ENCODE measurements at regions not wholly inside any gene's neighbourhood (a gene's known extent, or its start where the extent isn't known, plus 50 kb on each side); places are given as distances from the start of the nearest gene placed in this dataset.

- no peaks in the 10 kb centered on the region for H3K27me3 ChIP-seq (ENCODE audit: control insufficient read depth, insufficient read depth, low read length)
- no peaks in the 10 kb centered on the region for H3K9me3 ChIP-seq (ENCODE audit: control insufficient read depth in 2 of 2, low read length in 2 of 2)
- DNase-seq (no peak), ATAC-seq (ENCODE audit: low read depth in 2 of 2) (no peak)
- Mint-ChIP-seq H3K9me3 (peaks cover 2 to 21% (median 8%) of the 10 kb centered on the region in 7 donors), H3K4me3 (no peak overlapping the region), H3K36me3 (no peaks in the 10 kb centered on the region), H3K27ac (no peak overlapping the region), H3K27me3 (no peaks in the 10 kb centered on the region), H3K4me1 (no peaks in the 10 kb centered on the region)
- H3K36me3 ChIP-seq (ENCODE audit: control insufficient read depth, insufficient read depth, low read length) = no peaks in the 10 kb centered on the region
- no peak overlapping the region for H3K4me3 ChIP-seq (ENCODE audit: low read depth, low read length)
- no peak overlapping the region for H3K27ac ChIP-seq (ENCODE audit: insufficient read depth, low read length, poor library complexity, severe bottlenecking)
- H3K4me1 ChIP-seq (ENCODE audit: control insufficient read depth, insufficient read depth, low read length, poor library complexity, severe bottlenecking) = no peaks in the 10 kb centered on the region
Measured at GRCh38 chr14:82116721-82117120, 583.1 kb upstream of the SEL1L start.

DNA sequence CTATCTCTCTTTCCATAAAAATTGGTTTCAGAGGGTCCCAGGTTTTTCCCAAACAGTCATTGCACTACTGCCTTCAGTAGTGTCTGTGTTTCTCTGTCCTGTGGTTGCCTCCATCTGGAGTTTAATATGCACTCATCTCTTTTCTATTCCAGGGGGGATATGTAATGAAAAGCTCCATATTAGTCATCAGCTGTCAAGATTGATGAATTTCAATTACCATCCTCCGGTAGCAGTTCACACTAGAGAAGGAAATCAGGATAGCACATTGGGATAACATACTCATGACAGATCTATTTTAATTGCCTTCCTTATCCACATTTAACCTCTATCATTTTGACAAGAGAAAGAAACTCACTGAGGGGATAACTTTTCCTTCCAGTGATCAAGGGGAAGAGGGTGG lies 589.0 kb upstream of the SEL1L start:
- H3K9me3 ChIP-seq (ENCODE audit: control insufficient read depth in 2 of 2, low read length in 2 of 2) = peaks cover 0 to 2% of the 10 kb centered on the region in 2 experiments
- no peaks in the 10 kb centered on the region for H3K36me3 ChIP-seq (ENCODE audit: control insufficient read depth, insufficient read depth, low read length)
- H3K27me3 Mint-ChIP-seq = no peaks in the 10 kb centered on the region
- H3K4me3 ChIP-seq (ENCODE audit: low read depth, low read length) = no peak overlapping the region
- H3K27me3 ChIP-seq (ENCODE audit: control insufficient read depth, insufficient read depth, low read length) = no peaks in the 10 kb centered on the region
- DNase-seq (no peak), ATAC-seq (ENCODE audit: low read depth in 2 of 2) (no peak)
- H3K4me3 Mint-ChIP-seq = no peak overlapping the region
- H3K4me1 ChIP-seq (ENCODE audit: control insufficient read depth, insufficient read depth, low read length, poor library complexity, severe bottlenecking) = no peaks in the 10 kb centered on the region
- no peak overlapping the region for H3K27ac ChIP-seq (ENCODE audit: insufficient read depth, low read length, poor library complexity, severe bottlenecking)
- H3K4me1 Mint-ChIP-seq = no peaks in the 10 kb centered on the region
- H3K27ac Mint-ChIP-seq = no peak overlapping the region
- H3K36me3 Mint-ChIP-seq = no peaks in the 10 kb centered on the region
- peaks cover 3 to 17% (median 7%) of the 10 kb centered on the region in 7 donors for H3K9me3 Mint-ChIP-seq

DNA sequence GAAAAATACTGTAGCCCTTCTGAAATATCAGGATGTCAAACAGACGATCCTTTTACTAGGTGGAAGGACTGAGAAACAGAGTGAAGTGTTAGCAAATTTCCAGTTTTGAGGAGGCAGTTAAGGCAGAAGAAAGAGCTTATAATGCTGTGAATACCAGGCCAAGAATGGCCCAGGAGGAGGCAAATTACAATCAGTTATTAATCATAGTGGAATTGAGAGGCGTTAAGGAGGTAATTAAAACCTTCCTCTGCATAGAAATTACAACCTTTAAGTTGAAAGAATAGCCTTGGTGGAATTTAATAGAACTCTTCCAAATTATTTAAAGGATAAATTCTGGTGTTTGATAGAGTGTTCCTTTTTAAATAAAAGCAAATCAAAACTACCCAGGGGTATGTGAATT lies 590.9 kb upstream of the SEL1L start:
- H3K27ac ChIP-seq (ENCODE audit: insufficient read depth, low read length, poor library complexity, severe bottlenecking) = no peak overlapping the region
- no peak for DNase-seq
- H3K36me3 ChIP-seq (ENCODE audit: control insufficient read depth, insufficient read depth, low read length) = no peaks in the 10 kb centered on the region
- no peaks in the 10 kb centered on the region for H3K4me1 ChIP-seq (ENCODE audit: control insufficient read depth, insufficient read depth, low read length, poor library complexity, severe bottlenecking)
- no peak for ATAC-seq (ENCODE audit: low read depth in 2 of 2)
- peaks cover 0 to 2% of the 10 kb centered on the region in 2 experiments for H3K9me3 ChIP-seq (ENCODE audit: control insufficient read depth in 2 of 2, low read length in 2 of 2)
- H3K4me1 Mint-ChIP-seq = no peaks in the 10 kb centered on the region
- H3K27me3 ChIP-seq (ENCODE audit: control insufficient read depth, insufficient read depth, low read length) = no peaks in the 10 kb centered on the region
- H3K4me3 Mint-ChIP-seq = no peak overlapping the region
- no peak overlapping the region for H3K27ac Mint-ChIP-seq
- no peak overlapping the region for H3K4me3 ChIP-seq (ENCODE audit: low read depth, low read length)
- no peaks in the 10 kb centered on the region for H3K27me3 Mint-ChIP-seq
- peaks cover 3 to 16% (median 5%) of the 10 kb centered on the region in 7 donors for H3K9me3 Mint-ChIP-seq
- H3K36me3 Mint-ChIP-seq = no peaks in the 10 kb centered on the region

- Mint-ChIP-seq H3K4me3 (no peak overlapping the region), H3K9me3 (peaks cover 3 to 23% (median 6%) of the 10 kb centered on the region in 7 donors), H3K27ac (no peak overlapping the region), H3K27me3 (no peaks in the 10 kb centered on the region), H3K4me1 (no peaks in the 10 kb centered on the region), H3K36me3 (no peaks in the 10 kb centered on the region)
- no peak for ATAC-seq (ENCODE audit: low read depth in 2 of 2)
- Histone ChIP-seq H3K27ac (ENCODE audit: insufficient read depth, low read length, poor library complexity, severe bottlenecking) (no peak overlapping the region), H3K9me3 (ENCODE audit: control insufficient read depth in 2 of 2, low read length in 2 of 2) (peaks cover 0 to 2% of the 10 kb centered on the region in 2 experiments), H3K4me1 (ENCODE audit: control insufficient read depth, insufficient read depth, low read length, poor library complexity, severe bottlenecking) (no peaks in the 10 kb centered on the region), H3K4me3 (ENCODE audit: low read depth, low read length) (no peak overlapping the region), H3K36me3 (ENCODE audit: control insufficient read depth, insufficient read depth, low read length) (no peaks in the 10 kb centered on the region), H3K27me3 (ENCODE audit: control insufficient read depth, insufficient read depth, low read length) (no peaks in the 10 kb centered on the region)
- DNase-seq = no peak
Measured at GRCh38 chr14:82126006-82126405, 592.4 kb upstream of the SEL1L start.

DNA sequence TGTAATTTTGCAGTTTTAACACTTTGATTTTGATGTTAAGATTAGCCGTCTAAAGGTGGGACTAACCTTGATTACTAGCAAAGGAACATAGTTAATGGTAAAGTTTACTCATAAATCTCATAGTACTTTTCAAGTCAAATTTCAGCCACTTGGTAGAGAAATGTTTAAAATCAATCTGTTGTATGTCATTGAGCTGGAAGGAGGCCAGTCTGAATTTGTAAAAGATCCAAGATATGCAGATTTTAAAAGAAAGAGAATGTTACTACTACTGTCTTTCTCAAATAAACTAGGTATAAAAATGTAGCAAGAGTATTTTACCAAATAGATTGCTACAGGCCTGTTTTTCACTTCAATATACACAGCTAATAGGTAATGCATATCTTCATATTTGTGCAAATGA lies 600.8 kb upstream of the SEL1L start:
- no peaks in the 10 kb centered on the region for H3K36me3 ChIP-seq (ENCODE audit: control insufficient read depth, insufficient read depth, low read length)
- Mint-ChIP-seq H3K36me3 (no peaks in the 10 kb centered on the region), H3K9me3 (peaks cover 2 to 20% (median 5%) of the 10 kb centered on the region in 7 donors), H3K27me3 (no peaks in the 10 kb centered on the region), H3K4me1 (no peaks in the 10 kb centered on the region), H3K27ac (no peak overlapping the region), H3K4me3 (no peak overlapping the region)
- H3K4me1 ChIP-seq (ENCODE audit: control insufficient read depth, insufficient read depth, low read length, poor library complexity, severe bottlenecking) = no peaks in the 10 kb centered on the region
- H3K9me3 ChIP-seq (ENCODE audit: control insufficient read depth in 2 of 2, low read length in 2 of 2) = peaks cover 0 to 2% of the 10 kb centered on the region in 2 experiments
- no peak for DNase-seq
- no peak overlapping the region for H3K27ac ChIP-seq (ENCODE audit: insufficient read depth, low read length, poor library complexity, severe bottlenecking)
- no peak for ATAC-seq (ENCODE audit: low read depth in 2 of 2)
- no peaks in the 10 kb centered on the region for H3K27me3 ChIP-seq (ENCODE audit: control insufficient read depth, insufficient read depth, low read length)
- H3K4me3 ChIP-seq (ENCODE audit: low read depth, low read length) = no peak overlapping the region

DNA sequence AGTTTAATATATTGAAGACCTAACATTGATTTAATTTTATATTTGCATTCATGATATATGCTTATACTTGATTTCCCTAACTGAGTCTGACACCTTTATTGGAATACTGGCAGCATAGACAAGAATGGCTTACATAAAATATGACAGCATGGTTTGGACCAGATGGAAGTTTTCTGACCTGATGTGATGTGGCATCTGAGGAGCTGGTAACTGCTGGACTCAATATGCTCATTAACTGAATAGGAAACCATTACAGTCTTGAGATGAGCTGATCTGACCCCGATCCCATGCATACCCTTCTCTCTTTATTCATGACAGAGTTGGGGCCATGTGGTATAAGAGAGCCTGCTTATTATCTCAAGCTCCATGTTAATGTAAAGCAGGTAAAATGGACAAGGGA lies 604.8 kb upstream of the SEL1L start:
- peaks cover 0 to 2% of the 10 kb centered on the region in 2 experiments for H3K9me3 ChIP-seq (ENCODE audit: control insufficient read depth in 2 of 2, low read length in 2 of 2)
- H3K4me3 ChIP-seq (ENCODE audit: low read depth, low read length) = no peak overlapping the region
- Mint-ChIP-seq H3K9me3 (peaks cover 0 to 15% (median 9%) of the 10 kb centered on the region in 7 donors), H3K27ac (no peak overlapping the region), H3K36me3 (no peaks in the 10 kb centered on the region), H3K27me3 (no peaks in the 10 kb centered on the region), H3K4me3 (no peak overlapping the region), H3K4me1 (no peaks in the 10 kb centered on the region)
- no peaks in the 10 kb centered on the region for H3K36me3 ChIP-seq (ENCODE audit: control insufficient read depth, insufficient read depth, low read length)
- no peak for ATAC-seq (ENCODE audit: low read depth in 2 of 2)
- no peak for DNase-seq
- no peak overlapping the region for H3K27ac ChIP-seq (ENCODE audit: insufficient read depth, low read length, poor library complexity, severe bottlenecking)
- no peaks in the 10 kb centered on the region for H3K4me1 ChIP-seq (ENCODE audit: control insufficient read depth, insufficient read depth, low read length, poor library complexity, severe bottlenecking)
- H3K27me3 ChIP-seq (ENCODE audit: control insufficient read depth, insufficient read depth, low read length) = no peaks in the 10 kb centered on the region

GRCh38 chr14:82146846-82147245 lies 613.2 kb upstream of the SEL1L start:
- no peaks in the 10 kb centered on the region for H3K27me3 ChIP-seq (ENCODE audit: control insufficient read depth, insufficient read depth, low read length)
- Mint-ChIP-seq H3K9me3 (peaks cover 2 to 11% (median 7%) of the 10 kb centered on the region in 7 donors), H3K27ac (no peak overlapping the region), H3K36me3 (no peaks in the 10 kb centered on the region), H3K27me3 (no peaks in the 10 kb centered on the region), H3K4me3 (no peak overlapping the region), H3K4me1 (no peaks in the 10 kb centered on the region)
- H3K9me3 ChIP-seq (ENCODE audit: control insufficient read depth in 2 of 2, low read length in 2 of 2) = peaks cover 0 to 4% of the 10 kb centered on the region in 2 experiments
- no peak overlapping the region for H3K27ac ChIP-seq (ENCODE audit: insufficient read depth, low read length, poor library complexity, severe bottlenecking)
- H3K4me3 ChIP-seq (ENCODE audit: low read depth, low read length) = no peak overlapping the region
- H3K36me3 ChIP-seq (ENCODE audit: control insufficient read depth, insufficient read depth, low read length) = no peaks in the 10 kb centered on the region
- H3K4me1 ChIP-seq (ENCODE audit: control insufficient read depth, insufficient read depth, low read length, poor library complexity, severe bottlenecking) = no peaks in the 10 kb centered on the region
- DNase-seq (no peak), ATAC-seq (ENCODE audit: low read depth in 2 of 2) (no peak)

- Mint-ChIP-seq H3K27ac (no peak overlapping the region), H3K36me3 (no peaks in the 10 kb centered on the region), H3K4me1 (no peaks in the 10 kb centered on the region), H3K9me3 (peaks cover 0 to 19% (median 5%) of the 10 kb centered on the region in 7 donors), H3K4me3 (no peak overlapping the region), H3K27me3 (no peaks in the 10 kb centered on the region)
- Histone ChIP-seq H3K4me1 (ENCODE audit: control insufficient read depth, insufficient read depth, low read length, poor library complexity, severe bottlenecking) (no peaks in the 10 kb centered on the region), H3K27ac (ENCODE audit: insufficient read depth, low read length, poor library complexity, severe bottlenecking) (no peak overlapping the region), H3K27me3 (ENCODE audit: control insufficient read depth, insufficient read depth, low read length) (no peaks in the 10 kb centered on the region), H3K9me3 (ENCODE audit: control insufficient read depth in 2 of 2, low read length in 2 of 2) (no peaks in the 10 kb centered on the region), H3K4me3 (ENCODE audit: low read depth, low read length) (no peak overlapping the region), H3K36me3 (ENCODE audit: control insufficient read depth, insufficient read depth, low read length) (no peaks in the 10 kb centered on the region)
- DNase-seq (no peak), ATAC-seq (ENCODE audit: low read depth in 2 of 2) (no peak)
Measured at GRCh38 chr14:82153689-82154088, 620.0 kb upstream of the SEL1L start.
